A172 (cell line): ENCODE measurements at regions not wholly inside any gene's neighbourhood (a gene's known extent, or its start where the extent isn't known, plus 50 kb on each side); places are given as distances from the start of the nearest gene placed in this dataset.

Experiments
- DNase-seq: peaks from one replicate; pipeline ENCODE4 v3.0.0-alpha.2; 2015; ENCODE audit warnings: low spot score

DNA sequence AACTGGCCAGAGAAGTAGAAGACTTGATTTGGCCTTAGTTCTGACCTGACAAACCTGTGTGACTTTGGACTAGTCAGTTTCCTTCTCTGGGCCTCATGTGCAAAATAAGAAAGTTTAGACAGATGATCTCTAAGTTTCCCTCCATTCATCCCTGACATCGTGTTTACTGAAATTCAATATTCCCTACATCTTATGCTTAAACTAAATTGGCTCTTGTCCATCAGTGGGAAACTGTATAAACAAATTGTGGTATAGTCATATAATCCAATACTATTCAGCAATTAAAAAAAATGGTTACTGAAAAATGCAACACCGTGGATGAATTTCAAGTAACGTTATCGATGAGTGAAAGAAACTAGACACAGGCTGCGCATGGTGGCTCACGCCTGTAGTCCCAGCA lies 64.4 kb upstream of the HRH1 start:
- no peak for DNase-seq

DNA sequence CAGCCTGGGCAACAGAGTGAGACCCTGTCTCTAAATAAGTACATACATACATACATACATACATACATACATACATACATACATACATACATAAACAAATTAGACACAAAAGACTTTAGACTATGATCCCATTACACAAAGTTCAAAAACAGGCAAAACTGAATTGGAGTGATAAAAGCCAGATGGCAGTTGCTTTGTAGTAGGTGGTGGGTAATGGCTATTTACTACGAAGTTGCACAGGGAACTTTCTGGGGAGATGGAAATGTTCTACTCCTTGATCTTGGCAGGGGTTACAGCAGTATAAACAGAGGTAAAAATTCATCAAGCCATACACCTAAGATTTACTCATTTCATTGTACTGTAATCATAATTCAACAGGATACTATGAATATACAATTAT lies 63.7 kb upstream of the HRH1 start:
- no peak for DNase-seq

DNA sequence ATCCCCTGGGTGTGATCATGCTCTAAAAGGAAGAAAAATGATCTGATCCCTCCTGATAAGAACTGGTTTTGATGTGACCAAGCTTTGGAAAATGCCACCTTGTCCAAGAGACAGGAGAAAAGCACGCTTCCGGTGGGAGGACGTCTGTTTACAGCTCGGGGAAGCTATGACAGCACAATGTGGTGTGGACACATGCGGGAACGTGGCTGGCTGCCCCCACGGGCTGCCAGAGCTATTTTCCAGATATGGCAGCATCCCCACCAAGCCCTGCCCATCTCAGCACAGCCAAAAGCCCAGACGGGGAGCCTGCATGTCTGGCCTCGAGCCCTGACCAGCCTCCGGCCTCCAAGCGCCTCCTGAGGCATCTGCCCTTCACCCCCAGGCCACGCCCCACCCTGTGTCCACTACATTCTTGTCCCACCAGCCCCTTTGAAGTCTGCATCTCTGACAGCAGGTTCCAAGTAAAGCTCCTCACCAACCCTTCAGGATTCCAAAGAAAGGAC lies 63.2 kb upstream of the HRH1 start:
- no peak for DNase-seq

DNA sequence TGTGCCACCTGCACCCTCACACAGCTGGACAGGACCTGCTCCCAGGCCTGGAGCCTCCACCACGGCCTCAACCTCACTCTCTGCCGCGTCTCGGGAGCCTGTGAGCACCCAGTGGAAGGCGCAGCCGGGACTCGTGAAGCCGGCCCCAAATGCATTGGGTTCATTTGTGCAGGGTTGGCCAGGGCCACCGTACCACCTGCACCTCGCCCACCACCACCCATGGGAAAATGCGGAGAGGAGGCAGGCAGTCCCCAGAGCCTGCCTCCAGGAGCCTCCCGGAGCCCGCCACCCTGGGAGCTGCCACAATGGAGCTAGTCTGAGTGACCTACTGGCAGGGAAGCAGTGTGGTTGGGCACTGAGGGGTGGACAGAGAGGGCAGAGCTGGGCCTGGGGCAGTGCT lies 62.5 kb upstream of the HRH1 start:
- DNase-seq, result no peak

DNA sequence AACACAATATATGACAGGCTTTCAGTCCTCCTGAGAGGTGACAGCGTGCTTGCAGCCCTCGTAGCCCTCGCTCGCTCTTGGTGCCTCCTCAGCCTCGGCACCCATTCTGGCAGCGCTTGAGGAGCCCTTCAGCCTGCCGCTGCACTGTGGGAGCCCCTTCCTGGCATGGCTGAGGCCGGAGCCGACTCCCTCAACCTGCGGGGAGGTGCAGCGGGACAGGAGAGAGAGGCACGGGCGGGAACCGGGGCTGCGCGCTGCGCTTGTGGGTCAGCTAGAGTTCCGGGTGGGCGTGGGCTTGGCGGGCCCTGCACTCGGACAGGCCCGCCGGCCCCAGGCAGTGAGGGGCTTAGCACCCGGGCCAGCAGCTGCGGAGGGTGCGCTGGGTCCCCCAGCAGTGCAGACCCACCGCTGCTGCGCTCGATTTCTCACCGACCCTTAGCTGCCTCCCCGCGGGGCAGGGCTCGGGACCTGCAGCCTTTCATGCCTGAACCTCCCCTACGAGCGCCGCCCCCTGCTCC lies 60.4 kb upstream of the HRH1 start:
- no peak for DNase-seq

DNA sequence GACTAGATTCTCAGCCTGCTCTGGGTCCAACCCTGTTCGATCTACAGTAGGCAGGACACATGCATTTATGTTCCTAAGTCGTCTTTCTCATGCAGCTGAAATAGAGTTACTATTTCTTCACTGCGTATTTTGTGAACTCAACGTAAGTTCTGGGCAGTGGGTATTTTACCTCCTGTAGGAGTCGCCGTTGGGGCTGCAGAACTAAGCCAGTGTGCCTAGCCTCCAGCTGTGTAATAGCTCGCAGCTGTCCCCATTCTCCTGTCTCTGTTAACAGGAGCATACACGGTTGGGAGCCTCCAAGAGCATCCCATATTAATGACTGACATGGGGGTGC lies 58.4 kb upstream of the HRH1 start:
- no peak for DNase-seq

DNA sequence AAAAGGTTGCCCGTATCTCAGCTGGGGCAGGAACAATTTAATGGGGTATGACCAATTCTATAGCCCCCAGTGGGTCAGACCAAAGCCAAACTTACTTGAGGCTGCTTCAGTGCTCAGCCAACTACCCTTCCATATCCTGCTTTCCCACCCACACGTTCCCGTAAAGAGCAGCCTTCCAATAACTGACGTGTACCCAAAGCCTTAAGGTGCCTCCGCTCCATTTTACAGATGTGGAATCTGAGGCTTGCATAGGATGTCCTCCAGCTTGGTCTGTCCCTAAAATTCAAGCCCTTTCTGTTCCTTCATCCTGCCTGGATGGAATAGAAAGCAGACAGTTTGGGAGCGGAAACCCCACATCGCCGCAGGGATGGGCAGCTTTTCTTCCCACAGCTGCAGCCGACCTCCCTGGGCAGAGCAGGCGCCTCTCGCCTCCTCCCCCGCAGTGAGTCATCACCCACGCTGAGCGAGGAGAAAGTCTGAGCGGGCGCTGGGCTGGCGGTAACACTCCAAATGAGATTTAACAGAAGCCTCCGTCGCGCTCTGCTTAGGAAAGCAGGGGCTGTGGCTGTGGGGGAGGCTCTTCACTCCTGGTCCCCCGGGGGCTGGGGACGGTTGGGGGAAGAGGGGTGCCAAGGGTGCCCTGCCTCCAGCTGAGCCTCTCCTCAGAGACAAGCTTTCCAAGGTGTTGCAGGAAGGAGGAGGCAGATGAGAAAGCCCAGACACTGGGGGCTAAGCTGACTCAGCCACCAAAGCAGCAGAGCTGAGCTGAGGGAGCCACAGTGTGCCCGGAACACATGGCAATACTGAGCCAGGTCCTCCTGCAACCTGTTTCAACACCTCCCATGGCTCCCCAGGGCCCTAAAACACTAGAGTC lies 57.8 kb upstream of the HRH1 start:
- peak; percentile 91 for DNase-seq

DNA sequence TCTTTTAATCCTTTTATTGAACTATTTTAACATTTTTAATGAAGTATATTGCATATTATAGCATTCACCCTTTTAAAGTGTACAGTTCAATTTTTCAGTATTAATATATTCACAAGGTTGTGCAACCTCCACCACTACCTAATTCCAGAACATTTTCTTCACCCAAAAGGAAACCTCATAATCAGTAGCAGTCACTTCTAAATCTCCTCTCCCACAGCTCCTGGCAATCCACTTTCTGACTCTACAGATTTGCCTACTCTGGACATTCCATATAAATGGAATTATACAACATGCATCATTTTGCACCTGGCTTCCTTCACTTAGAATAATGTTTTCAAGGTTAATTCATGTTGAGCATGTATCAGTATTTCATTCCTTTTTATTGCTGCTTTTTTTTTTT lies 55.0 kb upstream of the HRH1 start:
- DNase-seq, result no peak
